ENCODE measurements at regions not wholly inside any gene's neighbourhood (a gene's known extent, or its start where the extent isn't known, plus 50 kb on each side); places are given as distances from the start of the nearest gene placed in this dataset.

DNA sequence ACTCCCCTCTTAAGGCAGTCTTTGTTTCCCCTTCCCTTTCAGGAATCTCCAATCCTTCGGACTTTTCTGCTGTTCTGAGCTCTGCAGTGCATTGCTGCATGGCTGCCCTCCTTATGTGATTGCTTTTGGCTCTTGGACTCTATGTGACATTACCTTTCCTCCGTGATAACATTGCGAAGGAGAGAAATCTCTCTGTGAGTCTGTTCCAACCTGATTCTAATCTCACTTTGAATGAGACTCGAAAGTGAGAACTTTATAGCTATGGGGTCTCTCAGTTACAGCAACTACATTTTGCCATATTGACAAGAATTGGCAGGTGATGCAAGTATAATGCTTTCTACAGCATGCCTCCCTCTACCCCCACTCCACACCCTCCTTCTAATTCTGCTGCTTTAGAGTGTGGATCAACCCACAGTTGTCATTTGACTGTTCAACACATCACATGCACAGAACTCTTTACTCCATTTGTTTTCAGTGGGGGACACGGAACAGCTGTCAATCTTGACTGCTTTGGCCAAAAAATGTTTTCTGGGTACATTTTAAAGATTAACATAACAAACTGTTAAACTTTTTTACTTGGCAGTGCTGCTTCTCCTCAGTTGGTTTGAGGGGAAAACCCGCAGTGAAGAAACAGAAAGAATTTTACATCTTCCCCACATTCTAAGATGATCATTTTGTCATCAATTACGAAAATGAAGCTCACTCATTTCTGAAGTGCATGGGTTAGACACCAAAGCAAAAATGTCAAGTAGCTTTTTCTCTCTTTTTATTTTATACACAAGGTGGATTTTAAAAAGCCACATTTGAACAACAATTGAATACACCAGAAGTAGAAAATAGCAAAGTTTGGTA lies 125.5 kb upstream of the RMST start:
- DNase-seq (ENCODE audit: low spot score): no peak

DNA sequence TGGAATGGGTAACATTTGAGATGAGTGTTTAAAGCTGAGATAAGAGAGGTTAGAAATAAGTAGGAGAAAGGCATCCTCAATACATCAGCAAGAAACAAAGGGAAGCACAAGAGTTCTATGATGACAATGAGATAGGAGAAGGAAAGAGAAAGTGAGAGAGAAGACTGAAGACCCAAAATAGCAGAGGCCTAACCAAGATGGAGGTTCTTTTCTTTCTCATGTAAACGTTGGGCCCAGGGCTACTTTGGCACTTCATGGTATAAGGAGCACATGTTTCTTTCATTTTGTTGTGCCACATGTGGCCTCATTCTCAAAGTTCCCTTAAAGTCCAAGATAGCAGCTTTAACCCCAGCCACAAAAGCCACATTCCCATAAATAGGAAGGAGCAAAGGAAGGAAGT lies 120.5 kb upstream of the RMST start:
- DNase-seq (ENCODE audit: low spot score): no peak

DNA sequence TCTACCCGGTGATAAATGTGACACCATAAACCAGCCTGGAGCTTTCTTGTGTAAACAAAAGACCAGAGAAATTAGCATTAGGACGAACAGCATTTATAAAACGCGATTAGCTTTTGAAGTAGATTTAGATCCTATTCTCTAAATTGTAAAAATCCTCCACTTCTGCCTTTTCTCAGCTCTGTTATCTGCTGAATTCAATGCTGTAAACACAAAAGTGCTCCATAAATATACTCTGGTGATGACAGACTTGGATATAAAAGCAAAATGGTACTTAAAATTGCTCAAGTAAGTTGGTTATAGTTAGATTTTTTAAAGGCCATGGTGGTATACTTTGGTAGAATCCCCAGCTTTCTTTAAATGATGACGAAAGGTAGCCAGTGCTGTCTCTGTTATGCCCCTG lies 114.6 kb upstream of the RMST start:
- no peak for DNase-seq (ENCODE audit: low spot score)

DNA sequence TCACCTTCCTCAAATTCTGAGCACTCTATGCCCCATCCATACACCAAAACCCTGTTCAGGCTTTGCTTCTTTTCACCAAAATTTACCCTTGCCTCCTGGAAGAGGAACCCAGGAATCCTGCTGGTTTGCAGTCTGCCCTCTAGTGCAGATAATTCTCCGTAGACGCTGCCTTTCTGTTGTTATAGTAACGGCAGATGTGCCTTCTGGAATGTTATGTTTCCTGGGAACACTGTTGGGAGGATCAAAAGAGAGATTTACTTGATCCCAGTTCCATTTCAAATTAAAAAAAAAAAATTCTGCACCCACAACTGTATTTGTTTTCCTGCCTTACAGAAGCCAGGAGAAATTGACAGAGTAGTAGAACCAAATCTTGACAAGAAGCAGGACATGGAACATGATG lies 104.2 kb upstream of the RMST start:
- no peak for DNase-seq (ENCODE audit: low spot score)

DNA sequence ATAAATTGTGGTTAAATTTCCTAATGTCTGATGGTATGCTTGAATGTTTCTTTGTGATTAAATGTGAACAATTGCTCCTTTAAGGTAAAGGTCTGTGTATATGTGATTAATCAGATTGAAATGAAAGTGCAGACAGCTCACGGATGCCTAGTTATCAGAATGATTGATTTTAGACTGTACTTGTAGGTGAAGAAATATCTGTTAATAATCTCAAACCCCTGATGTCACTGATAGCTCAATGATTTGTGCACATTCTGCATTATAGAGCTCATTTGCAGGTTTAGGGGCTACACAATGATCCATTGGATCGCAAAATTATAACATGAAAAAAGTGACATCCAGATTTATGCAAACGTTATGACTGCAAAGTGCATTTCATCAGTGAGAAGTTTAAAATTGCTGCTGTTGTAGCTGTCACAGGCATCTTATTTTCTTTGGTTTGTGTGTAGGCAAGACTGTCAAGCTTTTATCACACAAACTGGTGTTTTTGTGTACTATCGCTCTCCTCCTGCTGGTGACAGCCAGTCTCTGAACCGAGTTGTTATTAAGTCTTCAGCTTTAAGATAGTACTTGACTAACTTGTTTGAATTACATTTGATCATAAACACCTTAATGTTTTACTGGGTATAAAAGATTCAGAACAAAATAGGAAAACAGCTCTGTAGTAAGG lies 103.4 kb upstream of the RMST start:
- no peak for DNase-seq (ENCODE audit: low spot score)

DNA sequence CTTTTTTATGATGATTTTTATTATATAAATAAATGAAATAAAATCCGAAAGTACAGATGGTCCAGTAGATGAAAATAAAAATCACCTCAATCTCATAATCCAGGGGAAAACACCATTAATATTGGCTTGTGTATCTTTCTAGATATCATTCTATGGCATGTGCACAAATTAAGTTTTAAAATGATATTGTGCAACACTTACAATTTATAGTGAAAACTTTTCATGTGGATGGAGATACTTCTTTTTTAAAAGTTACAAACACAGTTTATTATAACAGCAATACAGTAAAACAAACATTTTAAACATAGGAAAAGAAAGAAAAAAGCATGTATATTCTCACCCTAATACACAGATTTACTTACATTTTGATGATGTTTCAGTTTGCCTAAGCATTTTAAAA lies 98.9 kb upstream of the RMST start:
- DNase-seq (ENCODE audit: low spot score): no peak

DNA sequence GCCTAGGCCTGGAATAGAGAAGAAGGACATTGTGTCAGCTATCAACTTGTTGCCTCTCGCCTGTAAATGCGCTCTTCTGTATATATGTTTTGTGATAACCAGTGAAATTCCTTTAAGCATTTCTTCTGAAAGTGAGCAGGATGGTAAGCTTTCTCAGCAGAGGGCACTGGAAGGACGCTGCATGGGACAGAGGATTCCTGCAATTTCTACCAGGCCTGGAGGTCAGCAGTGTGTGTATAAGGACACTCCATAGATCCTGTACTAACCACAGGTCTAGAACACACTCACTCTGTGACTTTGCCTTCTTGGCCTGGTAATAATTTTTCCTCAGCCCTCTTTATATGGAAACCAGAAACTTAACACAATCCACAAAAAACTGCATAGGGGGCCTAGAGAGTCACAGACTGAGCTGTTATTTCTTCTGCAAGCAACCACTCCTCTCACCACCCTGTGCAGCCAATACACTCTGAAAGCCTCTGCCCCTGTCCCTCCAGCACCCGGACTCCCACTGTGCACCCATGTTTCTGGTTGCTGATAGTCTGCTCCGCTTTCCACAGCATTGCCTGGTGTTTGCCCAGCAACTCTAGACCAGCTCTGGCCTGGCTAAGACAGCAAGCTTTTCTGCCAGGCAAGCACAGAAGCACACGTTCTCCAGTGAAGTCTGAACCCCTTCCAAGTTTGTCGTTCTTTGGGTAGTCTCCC lies 94.0 kb upstream of the RMST start:
- DNase-seq (ENCODE audit: low spot score): no peak

DNA sequence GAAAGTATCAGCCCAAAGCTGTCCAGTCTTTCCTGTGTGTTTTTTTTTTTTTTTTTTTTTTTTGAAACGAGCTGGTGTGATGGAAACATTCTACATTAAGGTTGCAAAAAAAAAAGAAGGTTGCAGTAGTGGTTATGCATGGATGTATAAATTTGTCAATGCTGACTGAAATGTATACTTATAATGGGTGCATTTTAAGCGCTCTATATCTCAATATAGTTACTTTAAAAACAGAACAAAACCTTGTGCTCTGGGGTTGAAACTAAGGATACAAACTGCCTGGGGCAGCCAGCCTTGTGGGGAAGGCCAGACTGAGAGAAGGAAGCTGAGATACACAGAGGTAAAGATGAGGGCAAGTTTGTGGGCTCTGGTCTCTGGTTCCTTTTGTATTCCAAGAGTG lies 87.3 kb upstream of the RMST start:
- no peak for DNase-seq (ENCODE audit: low spot score)

DNA sequence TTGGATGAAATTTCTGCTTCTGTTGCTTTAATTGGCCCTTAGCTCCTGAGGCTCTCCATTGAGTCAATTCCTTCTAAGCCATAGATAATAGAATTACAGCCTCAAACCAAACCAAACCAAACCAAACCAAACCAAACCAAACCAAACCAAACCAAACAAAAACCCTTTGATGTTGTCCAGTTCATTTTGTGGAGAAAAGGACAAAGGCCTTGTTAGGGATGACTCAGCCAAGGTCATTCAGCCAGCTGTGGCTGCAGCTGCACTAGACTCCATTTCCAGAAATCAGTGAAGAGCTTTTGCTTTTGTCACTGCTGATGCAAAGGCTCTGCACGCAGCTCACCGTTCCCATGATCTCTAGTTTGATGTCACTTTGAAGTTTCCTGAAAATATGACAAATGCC lies 82.2 kb upstream of the RMST start:
- DNase-seq (ENCODE audit: low spot score): no peak

DNA sequence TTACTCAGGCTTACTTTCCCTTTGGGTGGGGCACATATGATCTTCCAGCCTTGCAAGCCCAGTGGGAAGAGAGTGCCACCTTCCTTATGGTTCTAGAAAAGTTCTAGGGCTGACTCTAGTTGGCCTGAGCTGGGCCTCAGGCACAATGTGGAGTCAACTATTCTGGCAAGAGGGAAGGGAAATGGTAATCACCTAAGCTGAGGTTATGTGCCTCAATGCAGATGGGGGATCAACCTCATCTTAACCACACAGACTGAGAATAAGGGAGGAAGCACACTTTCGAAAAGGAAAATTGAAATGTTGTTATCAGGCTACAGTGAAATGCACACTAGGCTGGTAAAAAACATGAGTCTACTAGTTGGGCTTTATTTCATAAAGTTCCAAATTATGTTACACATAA lies 77.5 kb upstream of the RMST start:
- no peak for DNase-seq (ENCODE audit: low spot score)

DNA sequence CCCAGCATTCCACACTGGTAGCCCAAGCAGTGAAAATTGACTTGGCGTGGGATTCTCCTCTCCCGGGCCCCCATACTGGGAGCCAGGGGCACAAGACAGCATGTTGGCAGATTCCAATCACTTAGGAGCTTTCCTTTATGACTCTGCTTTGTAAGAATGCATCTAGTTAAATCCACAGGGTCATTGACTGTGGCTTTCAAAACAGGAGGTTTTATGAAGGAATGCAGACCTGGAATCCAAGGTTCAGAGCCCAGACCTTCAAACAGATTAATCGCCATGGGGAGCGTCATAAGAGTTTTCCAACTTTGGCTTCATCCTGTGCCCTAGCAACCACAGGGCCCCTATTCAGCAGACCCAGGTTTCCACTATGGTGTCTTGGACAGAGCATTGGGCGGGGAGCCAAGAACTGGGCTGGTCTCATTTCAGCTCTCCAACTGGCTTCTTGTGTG lies 76.4 kb upstream of the RMST start:
- no peak for DNase-seq (ENCODE audit: low spot score)

DNA sequence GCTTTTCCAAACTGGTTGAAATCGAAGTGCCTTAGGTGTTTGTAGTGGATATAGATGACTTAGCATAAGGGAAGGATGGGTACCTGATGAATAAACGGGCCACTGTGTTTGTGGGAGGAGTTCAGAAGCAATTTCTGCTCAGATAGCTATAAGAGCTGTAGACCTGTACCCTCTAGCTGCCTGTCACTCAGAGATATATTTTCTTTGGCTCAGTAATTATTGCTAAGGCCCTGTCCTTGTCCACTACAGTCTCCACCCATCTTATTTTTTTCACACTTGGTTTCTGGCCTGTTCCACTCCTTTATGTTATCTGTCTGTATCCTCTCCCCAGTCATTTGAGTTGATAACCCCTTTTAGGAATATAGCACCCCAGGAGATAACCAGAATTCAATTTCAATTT lies 74.8 kb upstream of the RMST start:
- DNase-seq (ENCODE audit: low spot score): no peak

DNA sequence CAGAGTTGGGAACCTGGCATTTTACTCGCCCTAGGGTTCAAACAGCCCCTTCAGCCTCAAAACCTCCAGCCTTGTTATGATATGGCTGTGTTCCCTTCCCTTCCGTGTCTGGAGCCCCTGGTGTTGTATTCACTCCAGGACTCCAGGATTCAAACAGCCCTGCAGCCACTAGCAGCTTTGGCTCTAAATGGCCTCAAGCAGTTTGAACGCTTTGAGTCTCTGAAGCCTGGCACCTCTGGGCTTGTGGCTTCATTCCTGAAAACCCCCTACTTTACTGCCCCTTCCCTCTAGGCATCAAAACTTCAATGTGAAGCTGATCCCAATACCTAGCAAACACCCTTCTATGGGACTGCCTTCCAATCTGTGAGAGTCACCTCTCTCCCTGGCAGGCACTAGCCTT lies 67.9 kb upstream of the RMST start:
- no peak for DNase-seq (ENCODE audit: low spot score)

DNA sequence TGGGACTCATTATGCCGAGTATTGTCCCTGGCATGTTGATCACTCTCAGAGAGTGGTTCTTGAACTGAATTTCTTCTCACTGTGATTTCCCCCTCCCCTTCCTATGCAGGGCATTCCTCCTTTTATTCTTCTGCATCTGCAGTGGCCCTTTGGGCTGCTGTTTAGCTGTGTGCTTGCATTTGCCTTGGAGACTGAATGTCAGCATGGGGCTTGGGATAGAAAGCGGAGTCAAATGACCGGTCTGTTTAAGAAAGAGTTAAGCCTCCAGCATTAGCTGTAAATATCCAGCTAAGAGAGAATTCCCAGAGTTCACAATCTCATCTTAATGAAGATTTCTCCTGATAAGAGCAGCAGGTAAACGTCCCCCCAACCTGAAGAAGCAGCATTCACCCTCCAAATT lies 65.6 kb upstream of the RMST start:
- DNase-seq (ENCODE audit: low spot score): no peak

DNA sequence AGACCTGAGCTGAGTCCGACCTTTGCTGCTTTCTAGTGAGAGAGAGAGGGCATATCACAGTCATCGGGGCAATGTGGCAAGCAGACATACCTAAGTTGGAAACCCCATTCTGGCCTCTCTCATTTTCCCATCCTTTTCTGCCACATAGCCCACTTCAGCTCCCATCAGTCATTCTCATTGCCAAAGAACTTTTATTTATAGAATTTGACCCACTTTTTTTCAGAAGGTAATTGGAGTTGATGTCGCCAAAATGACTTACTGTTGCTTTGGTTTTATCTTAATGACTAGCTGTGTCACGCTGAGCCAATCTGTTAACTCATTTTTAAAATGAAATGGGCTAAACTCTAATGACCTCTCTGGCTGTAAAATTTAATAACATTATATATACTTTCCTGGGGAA lies 63.9 kb upstream of the RMST start:
- no peak for DNase-seq (ENCODE audit: low spot score)

DNA sequence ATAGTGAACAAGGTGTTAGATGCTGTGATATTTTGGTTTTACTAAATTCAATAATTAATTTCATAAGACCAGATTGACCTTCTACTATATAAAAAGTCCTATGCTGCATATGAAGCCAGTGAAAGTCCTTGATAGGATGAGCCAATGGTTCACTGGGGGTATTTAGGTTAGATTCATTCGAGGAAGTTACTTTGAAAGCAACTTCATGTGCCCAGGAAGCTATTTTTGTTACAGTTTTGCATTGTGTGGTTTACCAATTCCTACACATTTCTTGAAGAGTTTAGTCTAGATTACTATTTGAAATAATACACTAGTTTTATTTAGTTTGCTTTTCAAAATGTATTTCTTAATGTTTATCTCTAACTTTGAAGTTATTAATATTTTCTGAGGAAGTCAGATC lies 58.5 kb upstream of the RMST start:
- DNase-seq (ENCODE audit: low spot score): no peak

DNA sequence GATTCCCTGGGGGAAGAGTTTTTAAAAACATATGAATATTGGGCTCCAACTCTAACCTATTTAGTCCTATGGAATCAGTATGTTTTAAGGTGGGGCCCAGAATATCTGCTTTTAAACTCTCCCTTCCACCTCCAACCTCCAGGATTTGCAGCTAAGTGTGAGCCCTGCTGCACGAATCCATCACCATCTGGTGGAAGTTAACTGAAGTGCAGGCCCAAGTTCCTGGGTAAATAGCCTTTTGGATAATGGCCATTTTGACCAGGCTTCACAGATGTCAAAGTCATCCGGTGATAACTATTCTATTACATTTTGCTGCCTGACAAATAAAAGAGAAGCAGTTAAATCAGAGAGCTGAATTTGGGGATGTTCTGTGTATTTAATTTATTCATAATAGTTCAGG lies 58.1 kb upstream of the RMST start:
- DNase-seq (ENCODE audit: low spot score): peak; percentile 23

DNA sequence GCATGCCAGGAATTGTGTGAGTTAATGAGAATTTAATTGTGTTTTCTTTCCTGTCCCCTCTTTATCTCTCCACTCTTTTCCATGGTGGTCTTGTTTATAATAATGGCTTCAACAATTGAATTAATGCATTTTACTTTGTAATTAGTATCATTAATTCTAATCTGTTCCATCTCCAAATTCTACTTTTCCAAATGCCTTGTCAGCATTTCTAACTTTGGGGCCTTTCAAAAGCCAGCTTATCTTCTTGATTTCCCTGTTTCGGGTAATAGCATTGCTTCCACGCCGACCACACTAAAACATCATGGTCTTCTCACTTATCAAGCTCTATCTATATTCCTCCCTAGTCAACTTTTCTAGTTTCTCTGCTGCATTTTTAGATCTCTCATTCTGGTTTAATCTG lies 54.2 kb upstream of the RMST start:
- no peak for DNase-seq (ENCODE audit: low spot score)

DNA sequence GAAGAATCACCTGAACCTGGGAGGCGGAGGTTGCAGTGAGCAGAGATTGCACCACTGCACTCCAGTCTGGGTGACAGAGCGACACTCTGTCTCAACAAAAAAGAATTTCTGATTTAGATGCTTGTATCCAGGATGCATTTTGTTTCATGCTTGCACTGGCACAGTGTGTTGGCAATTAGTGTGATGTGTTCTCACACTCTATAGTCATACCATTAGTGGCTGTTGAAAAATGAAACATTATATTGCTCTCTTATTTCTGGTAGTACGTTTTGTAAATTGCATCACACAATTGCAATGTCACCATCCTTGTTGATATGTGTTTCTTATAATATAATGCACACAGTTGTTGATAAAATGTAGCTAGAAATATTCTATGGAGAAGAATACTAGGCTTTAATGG lies 51.3 kb upstream of the RMST start:
- no peak for DNase-seq (ENCODE audit: low spot score)

All from GM03348 (cell line).